WTC11 (cell line): ENCODE measurements at regions not wholly inside any gene's neighbourhood (a gene's known extent, or its start where the extent isn't known, plus 50 kb on each side); places are given as distances from the start of the nearest gene placed in this dataset.

ENCODE experiments used
- ATAC-seq: fragments of 200-7000 bp; cut with Tn5 transposase; 2 replicates; pipeline ENCODE4 v1.10.0; 2021; ENCODE audit warnings: mild to moderate bottlenecking, moderate library complexity
- CTCF ChIA-PET: fragments of 300-600 bp; sonication (Branson Sonifier 250); formaldehyde crosslinking; loops from one replicate; lab custom pipeline; 2021; ENCODE audit warnings: antibody characterized with exemption; lab: Charles Lee
- POLR2A ChIA-PET: fragments of 350-600 bp; sonication (Branson Sonifier 250); formaldehyde crosslinking; loops from one replicate; lab custom pipeline; 2021; ENCODE audit warnings: antibody characterized with exemption; lab: Charles Lee
- DNase-seq: peaks from one replicate; pipeline ENCODE4 v3.0.0; 2021; ENCODE audit warnings: low spot score
- H3K27ac Mint-ChIP-seq: 2 replicates; pipeline ENCODE4 v1.8.0; 2021; ENCODE audit warnings: mixed read lengths
- H3K27me3 Mint-ChIP-seq: 2 replicates; pipeline ENCODE4 v1.8.0; 2021; ENCODE audit warnings: low read depth, mild to moderate bottlenecking, moderate library complexity, mixed read lengths
- H3K36me3 Mint-ChIP-seq: 2 replicates; pipeline ENCODE4 v1.8.0; 2021; ENCODE audit warnings: mixed read lengths
- H3K4me1 Mint-ChIP-seq: 2 replicates; pipeline ENCODE4 v1.8.0; 2022; ENCODE audit warnings: mixed read lengths
- H3K4me3 Mint-ChIP-seq: 2 replicates; pipeline ENCODE4 v1.8.0; 2021; ENCODE audit warnings: mild to moderate bottlenecking, moderate library complexity, mixed read lengths
- H3K9me3 Mint-ChIP-seq: 2 replicates; pipeline ENCODE4 v1.8.0; 2021; ENCODE audit warnings: mixed read lengths
- ATF1 ChIP-seq: sonication (generic); formaldehyde crosslinking; IDR thresholded peaks from 2 replicates; pipeline ENCODE4 v1.8.1; 2023; ENCODE audit warnings: mild to moderate bottlenecking, moderate library complexity, missing genetic modification reagents
- ATF3 ChIP-seq: sonication (generic); formaldehyde crosslinking; conservative IDR thresholded peaks from 2 replicates; pipeline ENCODE4 v1.8.1; 2022; ENCODE audit warnings: mild to moderate bottlenecking, missing genetic modification reagents
- ATF6 ChIP-seq: sonication (generic); formaldehyde crosslinking; IDR thresholded peaks from 2 replicates; pipeline ENCODE4 v1.8.1; 2023; ENCODE audit warnings: mild to moderate bottlenecking, missing genetic modification reagents
- ELF4 ChIP-seq: sonication (generic); formaldehyde crosslinking; IDR thresholded peaks from 2 replicates; pipeline ENCODE4 v1.8.1; 2022; ENCODE audit warnings: low read depth, mild to moderate bottlenecking, moderate library complexity, missing genetic modification reagents
- EMX1 ChIP-seq: fragments of 250-450 bp; sonication (Bioruptor Pico); IDR thresholded peaks from 2 replicates; pipeline ENCODE4 v1.8.0; 2021; ENCODE audit warnings: mild to moderate bottlenecking
- ERG ChIP-seq: fragments of 250-450 bp; sonication (Bioruptor Pico); IDR thresholded peaks from 2 replicates; pipeline ENCODE4 v1.8.0; 2021; ENCODE audit warnings: mild to moderate bottlenecking
- ESRRA ChIP-seq: sonication (generic); formaldehyde crosslinking; IDR thresholded peaks from 2 replicates; pipeline ENCODE4 v1.8.1; 2022; ENCODE audit warnings: mild to moderate bottlenecking, missing genetic modification reagents, borderline replicate concordance
- ETV6 ChIP-seq: sonication (generic); formaldehyde crosslinking; IDR thresholded peaks from 2 replicates; pipeline ENCODE4 v1.8.1; 2022; ENCODE audit warnings: mild to moderate bottlenecking, missing genetic modification reagents
- FOXK1 ChIP-seq: sonication (generic); formaldehyde crosslinking; IDR thresholded peaks from 2 replicates; pipeline ENCODE4 v1.8.0; 2022; ENCODE audit warnings: mild to moderate bottlenecking, moderate library complexity, missing genetic modification reagents
- JAZF1 ChIP-seq: fragments of 250-450 bp; sonication (Bioruptor Pico); IDR thresholded peaks from 2 replicates; pipeline ENCODE4 v1.9.0; 2021; ENCODE audit warnings: moderate library complexity, mild to moderate bottlenecking, inconsistent platforms
- MXD4 ChIP-seq: fragments of 250-450 bp; sonication (Bioruptor Pico); IDR thresholded peaks from 2 replicates; pipeline ENCODE4 v1.8.0; 2021; ENCODE audit warnings: mild to moderate bottlenecking, moderate library complexity, borderline replicate concordance
- PRRX2 ChIP-seq: fragments of 250-450 bp; sonication (Bioruptor Pico); IDR thresholded peaks from 2 replicates; pipeline ENCODE4 v1.8.0; 2021; ENCODE audit warnings: mild to moderate bottlenecking
- RORB ChIP-seq: fragments of 250-450 bp; sonication (Bioruptor Pico); IDR thresholded peaks from 2 replicates; pipeline ENCODE4 v1.9.0; 2021; ENCODE audit warnings: mild to moderate bottlenecking
- SMAD4 ChIP-seq: sonication (generic); formaldehyde crosslinking; IDR thresholded peaks from 2 replicates; pipeline ENCODE4 v1.8.0; 2022; ENCODE audit warnings: mild to moderate bottlenecking, missing genetic modification reagents
- SOX15 ChIP-seq: fragments of 250-450 bp; sonication (Bioruptor Pico); IDR thresholded peaks from 2 replicates; pipeline ENCODE4 v1.9.0; 2021; ENCODE audit warnings: mild to moderate bottlenecking
- TCF7 ChIP-seq: sonication (generic); formaldehyde crosslinking; IDR thresholded peaks from 2 replicates; pipeline ENCODE4 v1.8.0; 2022; ENCODE audit warnings: mild to moderate bottlenecking, low read depth, missing genetic modification reagents, moderate library complexity
- TEAD4 ChIP-seq: sonication (generic); formaldehyde crosslinking; IDR thresholded peaks from 2 replicates; pipeline ENCODE4 v1.8.0; 2022; ENCODE audit warnings: mild to moderate bottlenecking, missing genetic modification reagents
- ZBTB21 ChIP-seq: sonication (generic); formaldehyde crosslinking; IDR thresholded peaks from 2 replicates; pipeline ENCODE4 v1.8.1; 2023; ENCODE audit warnings: mild to moderate bottlenecking, missing genetic modification reagents, borderline replicate concordance
- ZNF671 ChIP-seq: fragments of 250-450 bp; sonication (Bioruptor Pico); IDR thresholded peaks from 2 replicates; pipeline ENCODE4 v1.8.0; 2021; ENCODE audit warnings: mild to moderate bottlenecking
- TF ChIP-seq, protein P1 (sequence below): sonication (generic); formaldehyde crosslinking; conservative IDR thresholded peaks from 2 replicates; pipeline ENCODE4 v1.8.1; 2023; ENCODE audit warnings: mild to moderate bottlenecking, low read depth, missing genetic modification reagents, moderate library complexity
- TF ChIP-seq, protein P2 (sequence below): sonication (generic); formaldehyde crosslinking; IDR thresholded peaks from 2 replicates; pipeline ENCODE4 v1.8.0; 2022; ENCODE audit warnings: mild to moderate bottlenecking, missing genetic modification reagents
- TF ChIP-seq, protein P3 (sequence below): sonication (generic); formaldehyde crosslinking; IDR thresholded peaks from 2 replicates; pipeline ENCODE4 v1.8.0; 2022; ENCODE audit warnings: mild to moderate bottlenecking, missing genetic modification reagents
- TF ChIP-seq, protein P4 (sequence below): fragments of 250-450 bp; sonication (Bioruptor Pico); IDR thresholded peaks from 2 replicates; pipeline ENCODE4 v1.9.0; 2021; ENCODE audit warnings: mild to moderate bottlenecking

- TF ChIP-seq, protein P1, sequence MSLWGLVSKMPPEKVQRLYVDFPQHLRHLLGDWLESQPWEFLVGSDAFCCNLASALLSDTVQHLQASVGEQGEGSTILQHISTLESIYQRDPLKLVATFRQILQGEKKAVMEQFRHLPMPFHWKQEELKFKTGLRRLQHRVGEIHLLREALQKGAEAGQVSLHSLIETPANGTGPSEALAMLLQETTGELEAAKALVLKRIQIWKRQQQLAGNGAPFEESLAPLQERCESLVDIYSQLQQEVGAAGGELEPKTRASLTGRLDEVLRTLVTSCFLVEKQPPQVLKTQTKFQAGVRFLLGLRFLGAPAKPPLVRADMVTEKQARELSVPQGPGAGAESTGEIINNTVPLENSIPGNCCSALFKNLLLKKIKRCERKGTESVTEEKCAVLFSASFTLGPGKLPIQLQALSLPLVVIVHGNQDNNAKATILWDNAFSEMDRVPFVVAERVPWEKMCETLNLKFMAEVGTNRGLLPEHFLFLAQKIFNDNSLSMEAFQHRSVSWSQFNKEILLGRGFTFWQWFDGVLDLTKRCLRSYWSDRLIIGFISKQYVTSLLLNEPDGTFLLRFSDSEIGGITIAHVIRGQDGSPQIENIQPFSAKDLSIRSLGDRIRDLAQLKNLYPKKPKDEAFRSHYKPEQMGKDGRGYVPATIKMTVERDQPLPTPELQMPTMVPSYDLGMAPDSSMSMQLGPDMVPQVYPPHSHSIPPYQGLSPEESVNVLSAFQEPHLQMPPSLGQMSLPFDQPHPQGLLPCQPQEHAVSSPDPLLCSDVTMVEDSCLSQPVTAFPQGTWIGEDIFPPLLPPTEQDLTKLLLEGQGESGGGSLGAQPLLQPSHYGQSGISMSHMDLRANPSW = no peak
- no peak for TF ChIP-seq ZNF671 (CRISPR knock-in tag)
Measured at GRCh38 chr9:30582240-30582639, 1802.2 kb upstream of the ACO1 start (continued).

GRCh38 chr9:30584559-30584958 lies 1799.9 kb upstream of the ACO1 start:
- CTCF ChIA-PET = no interaction called here

DNA sequence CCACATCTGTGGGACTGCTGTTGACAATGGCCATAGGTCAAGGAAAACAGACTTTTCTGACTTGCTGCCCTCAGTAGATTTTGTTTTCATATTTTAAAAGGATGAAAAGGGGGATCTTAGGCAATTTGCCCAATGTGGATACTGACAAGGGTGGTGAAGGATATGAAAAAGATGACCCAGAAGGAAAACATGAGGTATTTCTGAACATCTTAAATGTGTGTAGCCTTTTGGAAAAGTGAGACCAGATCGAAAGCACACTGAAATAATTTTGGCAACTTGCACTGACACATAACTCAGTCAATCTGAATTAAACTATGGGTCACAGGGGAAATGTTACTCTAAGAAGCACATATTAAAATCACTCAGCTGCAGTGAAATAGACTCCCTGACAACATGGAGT lies 1793.0 kb upstream of the ACO1 start:
- no peaks in the 10 kb centered on the region for H3K4me1 Mint-ChIP-seq
- H3K9me3 Mint-ChIP-seq = no peaks in the 10 kb centered on the region
- no peak for TF ChIP-seq ELF4 (CRISPR knock-in tag)
- no peak for TF ChIP-seq JAZF1 (CRISPR knock-in tag)
- TF ChIP-seq ERG (CRISPR knock-in tag) = no peak
- TF ChIP-seq SMAD4 (CRISPR knock-in tag) = no peak
- TF ChIP-seq MXD4 (CRISPR knock-in tag) = no peak
- no peak for TF ChIP-seq ATF3 (CRISPR knock-in tag)
- no peak for TF ChIP-seq TEAD4
- TF ChIP-seq, protein P2, sequence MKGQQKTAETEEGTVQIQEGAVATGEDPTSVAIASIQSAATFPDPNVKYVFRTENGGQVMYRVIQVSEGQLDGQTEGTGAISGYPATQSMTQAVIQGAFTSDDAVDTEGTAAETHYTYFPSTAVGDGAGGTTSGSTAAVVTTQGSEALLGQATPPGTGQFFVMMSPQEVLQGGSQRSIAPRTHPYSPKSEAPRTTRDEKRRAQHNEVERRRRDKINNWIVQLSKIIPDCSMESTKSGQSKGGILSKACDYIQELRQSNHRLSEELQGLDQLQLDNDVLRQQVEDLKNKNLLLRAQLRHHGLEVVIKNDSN = no peak
- TF ChIP-seq, protein P3, sequence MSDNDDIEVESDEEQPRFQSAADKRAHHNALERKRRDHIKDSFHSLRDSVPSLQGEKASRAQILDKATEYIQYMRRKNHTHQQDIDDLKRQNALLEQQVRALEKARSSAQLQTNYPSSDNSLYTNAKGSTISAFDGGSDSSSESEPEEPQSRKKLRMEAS (CRISPR knock-in tag) = no peak
- no peak for TF ChIP-seq ZBTB21
- H3K36me3 Mint-ChIP-seq = no peaks in the 10 kb centered on the region
- ChIA-PET CTCF (no interaction called here), POLR2A (no interaction called here)
- no peaks in the 10 kb centered on the region for H3K27me3 Mint-ChIP-seq
- ATAC-seq = no peak
- DNase-seq = no peak
- no peak overlapping the region for H3K4me3 Mint-ChIP-seq
- H3K27ac Mint-ChIP-seq = no peak overlapping the region

More at GRCh38 chr9:30584559-30584958, 1799.9 kb upstream of the ACO1 start:
- H3K4me3 Mint-ChIP-seq = no peak overlapping the region
- TF ChIP-seq ETV6 (CRISPR knock-in tag) (no peak), FOXK1 (CRISPR knock-in tag) (no peak), PRRX2 (no peak), ATF1 (CRISPR knock-in tag) (no peak), ESRRA (CRISPR knock-in tag) (no peak), EMX1 (CRISPR knock-in tag) (no peak), RORB (no peak), SOX15 (no peak), ATF6 (CRISPR knock-in tag) (no peak), TCF7 (CRISPR knock-in tag) (no peak), TEAD4 (no peak)
- TF ChIP-seq, protein P4, sequence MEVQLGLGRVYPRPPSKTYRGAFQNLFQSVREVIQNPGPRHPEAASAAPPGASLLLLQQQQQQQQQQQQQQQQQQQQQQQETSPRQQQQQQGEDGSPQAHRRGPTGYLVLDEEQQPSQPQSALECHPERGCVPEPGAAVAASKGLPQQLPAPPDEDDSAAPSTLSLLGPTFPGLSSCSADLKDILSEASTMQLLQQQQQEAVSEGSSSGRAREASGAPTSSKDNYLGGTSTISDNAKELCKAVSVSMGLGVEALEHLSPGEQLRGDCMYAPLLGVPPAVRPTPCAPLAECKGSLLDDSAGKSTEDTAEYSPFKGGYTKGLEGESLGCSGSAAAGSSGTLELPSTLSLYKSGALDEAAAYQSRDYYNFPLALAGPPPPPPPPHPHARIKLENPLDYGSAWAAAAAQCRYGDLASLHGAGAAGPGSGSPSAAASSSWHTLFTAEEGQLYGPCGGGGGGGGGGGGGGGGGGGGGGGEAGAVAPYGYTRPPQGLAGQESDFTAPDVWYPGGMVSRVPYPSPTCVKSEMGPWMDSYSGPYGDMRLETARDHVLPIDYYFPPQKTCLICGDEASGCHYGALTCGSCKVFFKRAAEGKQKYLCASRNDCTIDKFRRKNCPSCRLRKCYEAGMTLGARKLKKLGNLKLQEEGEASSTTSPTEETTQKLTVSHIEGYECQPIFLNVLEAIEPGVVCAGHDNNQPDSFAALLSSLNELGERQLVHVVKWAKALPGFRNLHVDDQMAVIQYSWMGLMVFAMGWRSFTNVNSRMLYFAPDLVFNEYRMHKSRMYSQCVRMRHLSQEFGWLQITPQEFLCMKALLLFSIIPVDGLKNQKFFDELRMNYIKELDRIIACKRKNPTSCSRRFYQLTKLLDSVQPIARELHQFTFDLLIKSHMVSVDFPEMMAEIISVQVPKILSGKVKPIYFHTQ (CRISPR knock-in tag) = no peak
- ATAC-seq = no peak
- DNase-seq = no peak
- H3K36me3 Mint-ChIP-seq = no peaks in the 10 kb centered on the region
- POLR2A ChIA-PET = no interaction called here
- H3K9me3 Mint-ChIP-seq = no peaks in the 10 kb centered on the region
- no peak overlapping the region for H3K27ac Mint-ChIP-seq
- H3K4me1 Mint-ChIP-seq = peaks cover 4% of the 10 kb centered on the region
- H3K27me3 Mint-ChIP-seq = no peaks in the 10 kb centered on the region
